HFFc6 (cell line): ENCODE measurements at regions not wholly inside any gene's neighbourhood (a gene's known extent, or its start where the extent isn't known, plus 50 kb on each side); places are given as distances from the start of the nearest gene placed in this dataset.

Experiments
- DNase-seq: peaks from one replicate; pipeline ENCODE4 v3.0.0-alpha.2; 2018
- H3K27ac Mint-ChIP-seq: 2 replicates; pipeline ENCODE4 v1.8.0; 2020; ENCODE audit warnings: mild to moderate bottlenecking, mixed read lengths
- H3K27me3 Mint-ChIP-seq: 2 replicates; pipeline ENCODE4 v1.8.0; 2021; ENCODE audit warnings: mild to moderate bottlenecking, moderate library complexity, mixed read lengths; ENCODE audit not compliant: insufficient read depth
- H3K36me3 Mint-ChIP-seq: 2 replicates; pipeline ENCODE4 v1.8.0; 2021; ENCODE audit warnings: low read depth, mixed read lengths
- H3K4me1 Mint-ChIP-seq: 2 replicates; pipeline ENCODE4 v1.8.0; 2020; ENCODE audit warnings: low read depth, mixed read lengths
- H3K4me3 Mint-ChIP-seq: 2 replicates; pipeline ENCODE4 v1.8.0; 2020; ENCODE audit warnings: mild to moderate bottlenecking, moderate library complexity, mixed read lengths
- H3K9me3 Mint-ChIP-seq: 2 replicates; pipeline ENCODE4 v1.8.0; 2020; ENCODE audit warnings: mild to moderate bottlenecking, mixed read lengths
- TF ChIP-seq, protein P1 (sequence below): fragments of 200-600 bp; sonication (generic); IDR thresholded peaks from 2 replicates; pipeline ENCODE4 v1.5.0; 2021; ENCODE audit warnings: antibody characterized with exemption, mild to moderate bottlenecking

DNA sequence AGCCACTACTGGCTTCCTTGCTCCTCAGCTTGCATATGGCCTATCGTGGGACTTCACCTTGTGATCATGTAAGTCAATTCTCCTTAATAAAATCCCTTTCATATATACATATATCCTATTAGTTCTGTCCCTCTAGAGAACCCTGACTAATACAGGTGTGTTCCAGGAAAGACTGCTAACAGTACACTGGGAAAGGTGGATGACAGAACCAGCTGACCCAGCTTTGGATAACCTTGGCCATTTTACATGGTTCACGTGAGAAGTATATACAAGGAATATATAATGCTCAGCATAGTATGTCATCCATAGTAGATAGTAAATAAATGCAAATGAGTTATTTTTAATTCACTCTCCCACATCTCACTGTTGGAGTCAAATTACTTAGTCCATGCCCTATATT lies 1003.5 kb downstream of the SORCS3 start:
- no peaks in the 10 kb centered on the region for H3K36me3 Mint-ChIP-seq
- no peaks in the 10 kb centered on the region for H3K27me3 Mint-ChIP-seq
- DNase-seq: no peak
- peaks cover 54% of the 10 kb centered on the region for H3K9me3 Mint-ChIP-seq
- H3K27ac Mint-ChIP-seq: no peak overlapping the region
- no peak overlapping the region for H3K4me3 Mint-ChIP-seq
- TF ChIP-seq, protein P1, sequence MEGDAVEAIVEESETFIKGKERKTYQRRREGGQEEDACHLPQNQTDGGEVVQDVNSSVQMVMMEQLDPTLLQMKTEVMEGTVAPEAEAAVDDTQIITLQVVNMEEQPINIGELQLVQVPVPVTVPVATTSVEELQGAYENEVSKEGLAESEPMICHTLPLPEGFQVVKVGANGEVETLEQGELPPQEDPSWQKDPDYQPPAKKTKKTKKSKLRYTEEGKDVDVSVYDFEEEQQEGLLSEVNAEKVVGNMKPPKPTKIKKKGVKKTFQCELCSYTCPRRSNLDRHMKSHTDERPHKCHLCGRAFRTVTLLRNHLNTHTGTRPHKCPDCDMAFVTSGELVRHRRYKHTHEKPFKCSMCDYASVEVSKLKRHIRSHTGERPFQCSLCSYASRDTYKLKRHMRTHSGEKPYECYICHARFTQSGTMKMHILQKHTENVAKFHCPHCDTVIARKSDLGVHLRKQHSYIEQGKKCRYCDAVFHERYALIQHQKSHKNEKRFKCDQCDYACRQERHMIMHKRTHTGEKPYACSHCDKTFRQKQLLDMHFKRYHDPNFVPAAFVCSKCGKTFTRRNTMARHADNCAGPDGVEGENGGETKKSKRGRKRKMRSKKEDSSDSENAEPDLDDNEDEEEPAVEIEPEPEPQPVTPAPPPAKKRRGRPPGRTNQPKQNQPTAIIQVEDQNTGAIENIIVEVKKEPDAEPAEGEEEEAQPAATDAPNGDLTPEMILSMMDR: no peak
- H3K4me1 Mint-ChIP-seq: no peaks in the 10 kb centered on the region

DNA sequence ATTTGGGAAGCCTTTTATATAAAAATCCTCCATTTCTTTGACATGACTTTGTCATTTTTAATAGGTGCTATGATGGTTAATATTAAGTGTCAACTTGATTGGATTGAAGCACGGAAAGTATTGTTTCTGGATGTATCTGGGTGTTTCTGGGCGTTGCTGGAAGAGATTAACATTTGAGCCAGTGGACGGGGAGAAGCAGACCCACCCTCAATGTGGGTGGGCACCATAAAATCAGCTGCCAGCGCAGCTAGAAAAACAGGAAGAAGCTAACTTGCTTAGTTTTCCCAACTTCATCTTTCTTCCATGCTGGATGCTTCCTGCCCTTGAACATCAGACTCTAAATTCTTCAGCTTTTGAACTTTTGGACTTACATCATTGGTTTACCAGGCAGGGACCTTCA lies 1003.0 kb downstream of the SORCS3 start:
- no peaks in the 10 kb centered on the region for H3K27me3 Mint-ChIP-seq
- no peaks in the 10 kb centered on the region for H3K4me1 Mint-ChIP-seq
- no peak overlapping the region for H3K4me3 Mint-ChIP-seq
- no peaks in the 10 kb centered on the region for H3K36me3 Mint-ChIP-seq
- H3K9me3 Mint-ChIP-seq: peaks cover 55% of the 10 kb centered on the region
- no peak overlapping the region for H3K27ac Mint-ChIP-seq
- TF ChIP-seq, protein P1: no peak
- no peak for DNase-seq

DNA sequence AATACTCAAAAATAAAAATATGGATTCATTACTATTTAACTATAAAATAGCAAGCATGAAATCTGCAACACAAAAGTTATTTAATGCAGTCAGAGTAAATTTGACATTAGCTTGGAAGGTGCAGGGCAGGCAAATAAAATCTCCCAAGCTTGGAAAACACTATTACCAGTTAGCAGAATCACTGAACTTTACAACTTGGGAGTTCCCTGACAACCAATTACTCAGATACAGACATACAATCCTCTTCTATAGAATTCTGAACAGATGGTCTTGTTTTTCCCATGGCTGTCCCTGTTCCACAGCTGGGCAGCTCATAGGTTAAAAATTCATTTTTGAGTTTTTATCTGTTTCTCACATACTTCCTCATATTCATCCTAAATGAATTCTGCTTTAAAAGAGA lies 1002.6 kb downstream of the SORCS3 start:
- H3K27ac Mint-ChIP-seq: no peak overlapping the region
- no peak for DNase-seq
- TF ChIP-seq, protein P1: no peak
- H3K4me3 Mint-ChIP-seq: no peak overlapping the region
- H3K9me3 Mint-ChIP-seq: peaks cover 59% of the 10 kb centered on the region
- no peaks in the 10 kb centered on the region for H3K4me1 Mint-ChIP-seq
- H3K27me3 Mint-ChIP-seq: no peaks in the 10 kb centered on the region
- H3K36me3 Mint-ChIP-seq: no peaks in the 10 kb centered on the region

DNA sequence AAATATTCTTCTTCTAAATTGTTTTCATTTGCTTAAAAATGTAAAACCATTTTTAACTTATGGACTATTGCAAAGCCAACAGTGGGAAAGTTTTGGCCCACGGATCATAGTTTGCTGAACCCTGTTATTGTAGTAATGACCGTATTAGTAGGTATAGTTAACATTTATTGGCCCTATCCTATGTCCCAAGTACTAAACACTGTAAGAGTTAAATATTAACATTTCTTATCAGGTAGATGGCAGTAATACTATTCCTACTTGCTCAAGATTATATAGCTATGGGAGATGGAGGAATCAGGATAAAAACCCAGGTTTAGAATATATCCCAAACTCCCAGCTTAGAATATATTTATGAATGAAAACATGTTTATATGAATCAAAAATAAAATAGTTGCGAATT lies 993.2 kb downstream of the SORCS3 start:
- Mint-ChIP-seq H3K4me3 (no peak overlapping the region), H3K4me1 (no peaks in the 10 kb centered on the region), H3K27me3 (no peaks in the 10 kb centered on the region), H3K9me3 (peaks cover 47% of the 10 kb centered on the region), H3K27ac (no peak overlapping the region), H3K36me3 (no peaks in the 10 kb centered on the region)
- DNase-seq: no peak
- TF ChIP-seq, protein P1: no peak

DNA sequence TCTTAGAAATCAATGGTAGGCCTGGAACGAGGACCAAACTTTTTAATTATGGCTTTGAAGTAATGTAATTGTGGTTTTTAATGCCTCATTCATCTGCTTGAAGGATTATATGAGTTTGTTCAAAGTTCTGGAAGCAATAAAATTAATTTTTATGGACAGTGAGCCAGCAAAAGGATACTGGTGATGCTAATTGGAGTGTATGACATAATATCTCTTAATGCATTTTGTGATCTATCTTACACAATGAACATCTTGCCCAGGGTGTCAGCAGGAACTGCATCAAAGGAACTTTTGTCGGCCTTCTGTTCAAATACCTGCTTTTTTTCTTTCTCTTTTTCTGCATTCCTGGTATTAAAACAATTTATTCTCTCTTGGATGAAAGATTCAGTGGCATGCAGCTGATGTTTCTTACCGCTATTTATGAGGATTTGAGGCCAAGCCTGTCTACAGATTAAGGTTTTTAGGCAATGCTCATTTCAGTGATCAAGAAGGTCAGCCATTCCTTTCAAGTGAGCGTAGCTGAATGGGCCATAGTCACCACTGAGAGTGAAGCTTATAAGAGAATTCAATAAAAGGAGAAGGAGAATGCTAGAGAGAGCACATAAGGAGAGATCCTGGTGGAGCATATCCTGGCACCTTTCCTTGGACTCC lies 974.8 kb downstream of the SORCS3 start:
- no peak overlapping the region for H3K4me3 Mint-ChIP-seq
- no peak overlapping the region for H3K27ac Mint-ChIP-seq

More for the DNA sequence above, 974.8 kb downstream of the SORCS3 start:
- no peaks in the 10 kb centered on the region; the same call in 1 of the 2 replicates for H3K27me3 Mint-ChIP-seq
- TF ChIP-seq, protein P1: no peak
- DNase-seq: no peak
- no peaks in the 10 kb centered on the region for H3K36me3 Mint-ChIP-seq
- peaks cover 47% of the 10 kb centered on the region for H3K9me3 Mint-ChIP-seq
- no peaks in the 10 kb centered on the region for H3K4me1 Mint-ChIP-seq
